NB4 (cell line): ENCODE measurements at regions not wholly inside any gene's neighbourhood (a gene's known extent, or its start where the extent isn't known, plus 50 kb on each side); places are given as distances from the start of the nearest gene placed in this dataset.

ENCODE experiments used
- DNase-seq: peaks from one replicate; pipeline ENCODE4 v3.0.0; 2010; ENCODE audit warnings: low read depth
- H3K4me3 ChIP-seq: one replicate; pipeline ENCODE4 v1.5.1; 2011; ENCODE audit warnings: mild to moderate bottlenecking, low read depth, low read length, moderate library complexity
- MYC ChIP-seq: IDR thresholded peaks from 2 replicates; pipeline ENCODE4 v1.6.1; 2011; ENCODE audit warnings: low read depth, low read length
- POLR2A ChIP-seq: IDR thresholded peaks from 2 replicates; pipeline ENCODE4 v1.6.1; 2011; ENCODE audit warnings: mild to moderate bottlenecking; ENCODE audit not compliant: insufficient read length; ENCODE audit errors: extremely low read depth
- TF ChIP-seq, protein P1 (sequence below): IDR thresholded peaks from one replicate; pipeline ENCODE4 v1.5.1; 2012; ENCODE audit warnings: low read depth, low read length
- TF ChIP-seq, protein P2 (sequence below): IDR thresholded peaks from 2 replicates; pipeline ENCODE4 v1.6.1; 2011; ENCODE audit warnings: low read depth, low read length

DNA sequence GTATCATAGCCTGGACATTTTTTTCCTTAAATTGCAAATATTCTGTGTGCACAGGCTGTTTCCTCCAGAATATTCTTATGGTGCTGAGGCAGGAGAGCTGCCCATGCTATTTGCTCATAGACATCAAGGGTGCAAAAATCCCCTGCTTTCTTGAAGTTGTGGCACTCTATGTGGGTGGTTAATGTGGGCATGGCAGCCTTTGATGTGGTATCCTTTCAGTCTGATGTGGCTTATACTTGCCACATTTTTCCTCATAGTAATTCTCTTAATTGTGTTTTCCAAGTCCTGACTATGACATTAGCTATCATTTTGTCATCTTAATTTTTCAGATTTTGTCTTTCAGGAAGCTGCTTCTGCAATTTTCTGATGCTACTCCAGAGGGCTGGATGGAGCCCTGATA lies 353.3 kb downstream of the YTHDC2 start:
- TF ChIP-seq POLR2A (no peak), MYC (no peak)
- TF ChIP-seq, protein P1, sequence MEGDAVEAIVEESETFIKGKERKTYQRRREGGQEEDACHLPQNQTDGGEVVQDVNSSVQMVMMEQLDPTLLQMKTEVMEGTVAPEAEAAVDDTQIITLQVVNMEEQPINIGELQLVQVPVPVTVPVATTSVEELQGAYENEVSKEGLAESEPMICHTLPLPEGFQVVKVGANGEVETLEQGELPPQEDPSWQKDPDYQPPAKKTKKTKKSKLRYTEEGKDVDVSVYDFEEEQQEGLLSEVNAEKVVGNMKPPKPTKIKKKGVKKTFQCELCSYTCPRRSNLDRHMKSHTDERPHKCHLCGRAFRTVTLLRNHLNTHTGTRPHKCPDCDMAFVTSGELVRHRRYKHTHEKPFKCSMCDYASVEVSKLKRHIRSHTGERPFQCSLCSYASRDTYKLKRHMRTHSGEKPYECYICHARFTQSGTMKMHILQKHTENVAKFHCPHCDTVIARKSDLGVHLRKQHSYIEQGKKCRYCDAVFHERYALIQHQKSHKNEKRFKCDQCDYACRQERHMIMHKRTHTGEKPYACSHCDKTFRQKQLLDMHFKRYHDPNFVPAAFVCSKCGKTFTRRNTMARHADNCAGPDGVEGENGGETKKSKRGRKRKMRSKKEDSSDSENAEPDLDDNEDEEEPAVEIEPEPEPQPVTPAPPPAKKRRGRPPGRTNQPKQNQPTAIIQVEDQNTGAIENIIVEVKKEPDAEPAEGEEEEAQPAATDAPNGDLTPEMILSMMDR, result no peak
- TF ChIP-seq, protein P2, sequence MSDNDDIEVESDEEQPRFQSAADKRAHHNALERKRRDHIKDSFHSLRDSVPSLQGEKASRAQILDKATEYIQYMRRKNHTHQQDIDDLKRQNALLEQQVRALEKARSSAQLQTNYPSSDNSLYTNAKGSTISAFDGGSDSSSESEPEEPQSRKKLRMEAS, result no peak
- H3K4me3 ChIP-seq, result no peak overlapping the region
- DNase-seq, result no peak

DNA sequence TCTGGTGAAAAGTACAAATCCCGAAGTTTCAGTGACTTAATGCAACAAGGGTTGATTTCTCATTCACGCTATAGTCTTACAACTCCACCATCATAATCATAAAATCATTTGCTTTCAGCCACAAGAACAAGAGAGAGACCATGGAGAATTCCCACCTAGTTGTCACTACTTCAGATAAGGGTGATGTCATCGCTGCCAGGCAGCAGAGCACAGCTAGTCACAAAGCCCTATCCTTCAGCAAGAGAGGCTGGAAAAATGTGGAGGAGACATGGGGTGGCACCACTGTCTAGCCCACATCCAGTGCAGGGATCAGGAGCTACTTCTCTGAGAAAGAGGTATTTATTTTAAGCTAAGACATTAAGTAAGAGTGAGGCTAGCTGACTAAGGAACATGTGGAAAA lies 356.1 kb downstream of the YTHDC2 start:
- TF ChIP-seq, protein P1, result no peak
- H3K4me3 ChIP-seq, result no peak overlapping the region
- DNase-seq, result no peak

DNA sequence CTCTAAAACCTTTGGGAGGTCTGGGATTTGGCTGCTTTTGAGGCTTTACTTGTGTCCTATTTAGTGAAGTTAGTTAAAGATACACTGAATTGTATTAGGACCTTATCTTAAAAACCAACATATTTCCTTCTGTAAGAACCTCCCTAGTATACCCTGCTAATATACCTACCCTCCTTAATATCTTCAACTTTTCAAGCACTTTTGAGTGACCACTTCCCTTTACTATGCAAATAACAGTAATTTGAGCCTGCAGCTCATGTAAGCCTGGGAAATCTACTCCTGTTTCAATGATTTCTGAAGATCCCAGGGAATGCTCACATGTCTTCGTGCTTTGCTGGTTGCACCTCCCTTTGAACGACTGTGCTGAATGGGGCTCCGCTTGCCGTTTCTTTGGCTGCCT lies 358.5 kb downstream of the YTHDC2 start:
- DNase-seq, result no peak
- TF ChIP-seq, protein P2, result no peak
- no peak for TF ChIP-seq POLR2A
- TF ChIP-seq MYC, result no peak
- TF ChIP-seq, protein P1, result no peak
- H3K4me3 ChIP-seq, result no peak overlapping the region

DNA sequence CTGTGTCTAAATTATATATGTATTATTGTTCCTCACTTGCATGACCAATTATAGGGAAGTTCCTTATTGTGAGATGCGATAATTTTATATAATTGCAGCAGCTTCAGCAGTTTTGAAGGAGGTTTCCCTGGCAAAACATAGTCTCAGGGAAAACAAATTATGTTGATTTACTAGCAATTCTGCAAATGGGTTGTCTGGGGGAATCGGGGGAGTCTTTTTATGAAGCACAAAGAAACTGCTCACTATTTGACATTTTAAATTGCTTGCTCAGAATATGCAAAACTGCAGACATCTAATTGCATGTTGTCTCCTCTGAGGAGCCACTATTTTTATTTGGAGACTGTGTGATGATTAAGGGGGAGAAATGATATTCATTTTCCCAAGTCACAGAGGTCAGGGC lies 361.6 kb downstream of the YTHDC2 start:
- TF ChIP-seq, protein P2, result no peak
- TF ChIP-seq POLR2A (no peak), MYC (no peak)
- TF ChIP-seq, protein P1, result no peak
- H3K4me3 ChIP-seq, result no peak overlapping the region
- DNase-seq, result no peak

DNA sequence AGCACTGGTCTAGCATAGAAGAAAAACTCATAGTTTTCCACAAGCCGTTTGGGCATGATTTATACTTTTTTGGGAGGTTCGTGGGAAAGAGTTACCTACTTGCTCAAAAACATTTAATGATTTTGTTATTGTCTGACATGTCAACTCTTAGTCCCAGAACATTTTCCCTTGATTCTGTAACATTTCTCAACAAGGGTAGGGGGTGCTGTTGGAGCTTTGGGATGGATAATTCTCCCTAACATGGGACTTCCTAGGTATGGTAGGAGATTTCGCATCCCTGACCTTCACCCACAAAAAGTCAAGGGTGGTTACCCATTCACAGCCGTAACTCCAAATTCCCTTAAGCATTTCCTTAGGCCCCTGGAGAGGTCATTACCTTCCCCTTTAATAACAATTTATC lies 378.0 kb downstream of the YTHDC2 start:
- no peak overlapping the region for H3K4me3 ChIP-seq
- no peak for DNase-seq
- TF ChIP-seq, protein P2, result no peak

DNA sequence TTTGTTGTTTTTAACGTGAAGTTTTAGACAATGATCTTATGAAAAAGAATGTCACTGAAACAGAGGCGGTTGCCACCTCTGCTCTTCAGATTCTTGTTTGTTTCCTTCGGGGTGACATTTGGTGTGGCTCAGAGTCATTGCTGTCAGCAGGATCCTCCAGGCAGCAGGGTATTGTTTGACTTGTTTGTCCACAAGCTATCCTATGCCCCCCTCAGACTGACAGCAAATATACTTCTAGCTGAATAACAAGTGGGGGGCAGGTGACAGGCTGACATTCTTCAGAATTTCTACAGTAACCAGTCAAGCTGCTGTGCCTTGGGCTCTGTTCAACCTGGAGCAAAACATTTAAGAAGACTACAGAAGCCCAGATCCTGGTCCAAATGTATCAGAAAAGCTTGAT lies 383.3 kb downstream of the YTHDC2 start:
- no peak for DNase-seq
- H3K4me3 ChIP-seq, result no peak overlapping the region
- TF ChIP-seq MYC (no peak), POLR2A (no peak)
- TF ChIP-seq, protein P1, result no peak
- TF ChIP-seq, protein P2, result no peak
